A673 (cell line): ENCODE measurements at regions not wholly inside any gene's neighbourhood (a gene's known extent, or its start where the extent isn't known, plus 50 kb on each side); places are given as distances from the start of the nearest gene placed in this dataset.
A peak's percentile ranks its signal among the peaks of the same experiment; 100 is the strongest.

ENCODE experiments used
- BruUV-seq: library from RNA; stranded (reverse); fragments of 400-500 nt; replicated peaks from 2 replicates; lab custom pipeline; 2021; lab: Mats Ljungman, UMichigan
- CTCF ChIA-PET: fragments of 300-600 bp; sonication (Branson Sonifier 250); formaldehyde crosslinking; loops from one replicate; lab custom pipeline; 2022; ENCODE audit warnings: antibody characterized with exemption; lab: Charles Lee
- POLR2A ChIA-PET: fragments of 300-600 bp; sonication (Branson Sonifier 250); formaldehyde crosslinking; loops from one replicate; lab custom pipeline; 2022; ENCODE audit warnings: antibody characterized with exemption; ENCODE audit not compliant: low non-redundant PET; lab: Charles Lee
- DNase-seq: peaks from one replicate; pipeline ENCODE4 v3.0.0-alpha.2; 2015; ENCODE audit warnings: low spot score
- H3K27ac ChIP-seq: fragments of 200-600 bp; sonication (generic); 2 replicates; pipeline ENCODE4 v1.5.1; 2016; ENCODE audit warnings: mixed run types, low read depth, mild to moderate bottlenecking, mixed read lengths, antibody characterized with exemption, low read length; ENCODE audit not compliant: poor library complexity, severe bottlenecking
- H3K27me3 ChIP-seq: fragments of 200-600 bp; sonication (generic); replicated peaks from 2 replicates; pipeline ENCODE4 v1.6.1; 2017; ENCODE audit warnings: mixed run types, low read depth, mild to moderate bottlenecking, mixed read lengths, antibody characterized with exemption, low read length; ENCODE audit not compliant: insufficient read depth, poor library complexity
- H3K36me3 ChIP-seq: fragments of 200-600 bp; sonication (generic); 2 replicates; pipeline ENCODE4 v1.6.1; 2016; ENCODE audit warnings: mixed run types, mild to moderate bottlenecking, mixed read lengths, antibody characterized with exemption, low read length; ENCODE audit not compliant: insufficient read depth, poor library complexity, severe bottlenecking
- H3K4me1 ChIP-seq: fragments of 200-600 bp; sonication (generic); 2 replicates; pipeline ENCODE4 v1.6.1; 2017; ENCODE audit warnings: mixed run types, mild to moderate bottlenecking, mixed read lengths, antibody characterized with exemption, low read length; ENCODE audit not compliant: insufficient read depth, poor library complexity, severe bottlenecking
- H3K4me3 ChIP-seq: fragments of 200-600 bp; sonication (generic); 2 replicates; pipeline ENCODE4 v1.5.1; 2016; ENCODE audit warnings: low read depth, mixed run types, mild to moderate bottlenecking, mixed read lengths, low read length; ENCODE audit not compliant: poor library complexity, severe bottlenecking
- H3K9me3 ChIP-seq: fragments of 200-600 bp; sonication (generic); 2 replicates; pipeline ENCODE4 v1.6.1; 2016; ENCODE audit warnings: mixed run types, low read depth, mild to moderate bottlenecking, mixed read lengths, antibody characterized with exemption, low read length; ENCODE audit not compliant: poor library complexity, severe bottlenecking
- CTCF ChIP-seq: fragments of 300-800, 200-600 bp; sonication (generic); conservative IDR thresholded peaks from 2 replicates; pipeline ENCODE4 v1.5.1; 2017; ENCODE audit warnings: low read depth, mild to moderate bottlenecking, antibody characterized with exemption, low read length, moderate library complexity, mixed read lengths
- EZH2 ChIP-seq: fragments of 200-600 bp; sonication (generic); IDR thresholded peaks from 2 replicates; pipeline ENCODE4 v1.6.1; 2017; ENCODE audit warnings: borderline replicate concordance, low read depth, mild to moderate bottlenecking, mixed read lengths, antibody characterized with exemption, low read length; ENCODE audit not compliant: poor library complexity, severe bottlenecking
- intact Hi-C: fragments of 100-400 bp; cut with micrococcal nuclease; formaldehyde crosslinking; loops from one replicate; pipeline ENCODE4 v1.10.0; 2022; ENCODE audit not compliant: unreplicated experiment

GRCh38 chr11:115920092-115920461, 415.9 kb upstream of the CADM1 start:
- DNase-seq, result no peak
- intact Hi-C loops, result no loop called here
- Histone ChIP-seq H3K4me1 (no peaks in the 10 kb centered on the region), H3K9me3 (no peaks in the 10 kb centered on the region), H3K4me3 (no peak overlapping the region), H3K27ac (no peak overlapping the region), H3K36me3 (no peaks in the 10 kb centered on the region), H3K27me3 (no peaks in the 10 kb centered on the region)
- TF ChIP-seq CTCF, result no peak
- TF ChIP-seq EZH2, result no peak
- BruUV-seq, result no TSS peak
- CTCF ChIA-PET, result no interaction called here
- POLR2A ChIA-PET, result no interaction called here

GRCh38 chr11:115919341-115920091, 415.3 kb upstream of the CADM1 start:
- H3K4me1 ChIP-seq, result no peaks in the 10 kb centered on the region
- H3K36me3 ChIP-seq, result no peaks in the 10 kb centered on the region
- POLR2A ChIA-PET, result no interaction called here
- DNase-seq, result peak; percentile 3
- BruUV-seq, result no TSS peak
- no peak overlapping the region for H3K4me3 ChIP-seq
- intact Hi-C loops, result no loop called here
- CTCF ChIA-PET, result no interaction called here
- TF ChIP-seq CTCF (no peak), EZH2 (no peak)
- no peaks in the 10 kb centered on the region for H3K27me3 ChIP-seq
- H3K9me3 ChIP-seq, result no peaks in the 10 kb centered on the region
- H3K27ac ChIP-seq, result no peak overlapping the region

GRCh38 chr11:115918576-115918975, 414.4 kb upstream of the CADM1 start:
- DNase-seq, result no peak
- no peak for TF ChIP-seq CTCF
- no peak for TF ChIP-seq EZH2
- Histone ChIP-seq H3K27ac (no peak overlapping the region), H3K9me3 (no peaks in the 10 kb centered on the region), H3K27me3 (no peaks in the 10 kb centered on the region), H3K36me3 (no peaks in the 10 kb centered on the region), H3K4me3 (no peak overlapping the region), H3K4me1 (no peaks in the 10 kb centered on the region)
- intact Hi-C loops, result no loop called here
- no TSS peak for BruUV-seq
- POLR2A ChIA-PET, result no interaction called here
- CTCF ChIA-PET, result no interaction called here
